Keratinocyte (primary cell): ENCODE measurements at regions not wholly inside any gene's neighbourhood (a gene's known extent, or its start where the extent isn't known, plus 50 kb on each side); places are given as distances from the start of the nearest gene placed in this dataset.

Experiments
- DNase-seq: peaks from one replicate; pipeline ENCODE4 v3.0.0-alpha.2; 2011; ENCODE audit warnings: low read depth, missing footprints, low spot score
- FAIRE-seq: peaks from 2 replicates; lab custom pipeline; 2011; peaks lifted over from hg19 to GRCh38; lab: Jason Lieb, UNC
- H2AFZ ChIP-seq: 2 replicates; pipeline ENCODE4 v1.6.0; 2012; ENCODE audit warnings: low read length, control low read depth, inconsistent platforms; ENCODE audit not compliant: control insufficient read depth
- H3K27ac ChIP-seq: 2 replicates; pipeline ENCODE4 v1.5.1; 2011; ENCODE audit warnings: low read length; ENCODE audit not compliant: control insufficient read depth, insufficient read depth
- H3K27me3 ChIP-seq: 3 replicates; pipeline ENCODE4 v1.6.0; 2011; ENCODE audit warnings: low read length; ENCODE audit not compliant: control insufficient read depth, insufficient read depth; ENCODE audit errors: extremely low read depth
- H3K36me3 ChIP-seq, 2 experiments: 2 replicates in 1 of 2; 3 replicates in 1 of 2; pipeline ENCODE4 v1.5.1; 2011; ENCODE audit warnings: low read length in 2 of 2, mild to moderate bottlenecking in 1 of 2; ENCODE audit not compliant: control insufficient read depth in 2 of 2, insufficient read depth in 2 of 2; ENCODE audit errors: extremely low read depth in 1 of 2
- H3K4me1 ChIP-seq: 3 replicates; pipeline ENCODE4 v1.5.1; 2011; ENCODE audit warnings: low read length; ENCODE audit not compliant: control insufficient read depth, insufficient read depth; ENCODE audit errors: extremely low read depth
- H3K4me2 ChIP-seq: 3 replicates; pipeline ENCODE4 v1.6.0; 2011; ENCODE audit warnings: low read depth, low read length; ENCODE audit not compliant: control insufficient read depth, insufficient read depth; ENCODE audit errors: extremely low read depth
- H3K4me3 ChIP-seq, 3 experiments: fragments of 200-600 bp in 1 of 3; sonication (generic) in 1 of 3; 2 replicates in 2 of 3; 3 replicates in 1 of 3; pipeline ENCODE4 v1.5.1; 2011 to 2016; ENCODE audit warnings: low read length in 3 of 3, mild to moderate bottlenecking in 3 of 3, control low read depth in 2 of 3, inconsistent platforms in 1 of 3, low read depth in 1 of 3, mixed read lengths in 1 of 3, mixed run types in 1 of 3, moderate library complexity in 1 of 3; ENCODE audit not compliant: control insufficient read depth in 2 of 3, insufficient read depth in 2 of 3; ENCODE audit errors: extremely low read depth in 1 of 3
- H3K79me2 ChIP-seq: 2 replicates; pipeline ENCODE4 v1.6.0; 2012; ENCODE audit warnings: low read length; ENCODE audit not compliant: control insufficient read depth, insufficient read depth
- H3K9ac ChIP-seq: 3 replicates; pipeline ENCODE4 v1.6.0; 2011; ENCODE audit warnings: low read length; ENCODE audit not compliant: control insufficient read depth, insufficient read depth; ENCODE audit errors: extremely low read depth
- H3K9me1 ChIP-seq: 3 replicates; pipeline ENCODE4 v1.6.0; 2011; ENCODE audit warnings: low read length; ENCODE audit not compliant: control insufficient read depth, insufficient read depth; ENCODE audit errors: extremely low read depth
- H3K9me3 ChIP-seq: 2 replicates; pipeline ENCODE4 v1.5.1; 2012; ENCODE audit warnings: low read depth, low read length; ENCODE audit not compliant: control insufficient read depth
- H4K20me1 ChIP-seq: 3 replicates; pipeline ENCODE4 v1.6.0; 2011; ENCODE audit warnings: low read length; ENCODE audit not compliant: control insufficient read depth, insufficient read depth; ENCODE audit errors: extremely low read depth
- EZH2 ChIP-seq: IDR thresholded peaks from one replicate; pipeline ENCODE4 v1.6.1; 2012; ENCODE audit warnings: inconsistent platforms, mild to moderate bottlenecking, low read length, moderate library complexity
- dilution Hi-C: fragments of 300-500 bp; cut with MboI; formaldehyde crosslinking; loops from one replicate; pipeline ENCODE4 v1.7.0; 2020; ENCODE audit warnings: low sequenced_read_pairs; ENCODE audit not compliant: extremely low pct_ligation_motif_present
- TF ChIP-seq, protein P1 (sequence below), 3 experiments: IDR thresholded peaks in 1 of 3; conservative IDR thresholded peaks in 1 of 3; optimal IDR thresholded peaks in 1 of 3; 2 replicates in 2 of 3; 3 replicates in 1 of 3; pipeline versions ENCODE3 to v1.5.1; 2011; ENCODE audit warnings: low read length in 3 of 3, mild to moderate bottlenecking in 3 of 3, moderate library complexity in 2 of 3, control low read depth in 1 of 3, inconsistent platforms in 1 of 3; ENCODE audit not compliant: insufficient read depth in 2 of 3; ENCODE audit errors: extremely low read depth in 1 of 3

- dilution Hi-C loops = no loop called here
- DNase-seq = no peak
- H3K4me2 ChIP-seq = no peak overlapping the region
- no peaks in the 10 kb centered on the region for H3K9me3 ChIP-seq
- no peaks in the 10 kb centered on the region for H4K20me1 ChIP-seq
- no peak overlapping the region for H2AFZ ChIP-seq
- no peak overlapping the region for H3K4me3 ChIP-seq
- no peaks in the 10 kb centered on the region for H3K27me3 ChIP-seq
- no peaks in the 10 kb centered on the region for H3K79me2 ChIP-seq
- FAIRE-seq = no peak
- no peaks in the 10 kb centered on the region for H3K36me3 ChIP-seq
- no peak for TF ChIP-seq EZH2
- TF ChIP-seq, protein P1, sequence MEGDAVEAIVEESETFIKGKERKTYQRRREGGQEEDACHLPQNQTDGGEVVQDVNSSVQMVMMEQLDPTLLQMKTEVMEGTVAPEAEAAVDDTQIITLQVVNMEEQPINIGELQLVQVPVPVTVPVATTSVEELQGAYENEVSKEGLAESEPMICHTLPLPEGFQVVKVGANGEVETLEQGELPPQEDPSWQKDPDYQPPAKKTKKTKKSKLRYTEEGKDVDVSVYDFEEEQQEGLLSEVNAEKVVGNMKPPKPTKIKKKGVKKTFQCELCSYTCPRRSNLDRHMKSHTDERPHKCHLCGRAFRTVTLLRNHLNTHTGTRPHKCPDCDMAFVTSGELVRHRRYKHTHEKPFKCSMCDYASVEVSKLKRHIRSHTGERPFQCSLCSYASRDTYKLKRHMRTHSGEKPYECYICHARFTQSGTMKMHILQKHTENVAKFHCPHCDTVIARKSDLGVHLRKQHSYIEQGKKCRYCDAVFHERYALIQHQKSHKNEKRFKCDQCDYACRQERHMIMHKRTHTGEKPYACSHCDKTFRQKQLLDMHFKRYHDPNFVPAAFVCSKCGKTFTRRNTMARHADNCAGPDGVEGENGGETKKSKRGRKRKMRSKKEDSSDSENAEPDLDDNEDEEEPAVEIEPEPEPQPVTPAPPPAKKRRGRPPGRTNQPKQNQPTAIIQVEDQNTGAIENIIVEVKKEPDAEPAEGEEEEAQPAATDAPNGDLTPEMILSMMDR (optimal IDR thresholded peaks at IDR 0.05 in 1 of 3, IDR thresholded peaks at IDR 0.05 in 1 of 3, conservative IDR thresholded peaks at IDR 0.05 in 1 of 3; ENCODE audit: extremely low read depth in 1 of 3, insufficient read depth in 2 of 3, low read length in 3 of 3) = no peak
- H3K9ac ChIP-seq = no peak overlapping the region
- no peaks in the 10 kb centered on the region for H3K4me1 ChIP-seq
- no peaks in the 10 kb centered on the region for H3K9me1 ChIP-seq
- no peak overlapping the region for H3K27ac ChIP-seq
Observed at GRCh38 chr5:101062902-101063301, 159.8 kb upstream of the ST8SIA4 start.

DNA sequence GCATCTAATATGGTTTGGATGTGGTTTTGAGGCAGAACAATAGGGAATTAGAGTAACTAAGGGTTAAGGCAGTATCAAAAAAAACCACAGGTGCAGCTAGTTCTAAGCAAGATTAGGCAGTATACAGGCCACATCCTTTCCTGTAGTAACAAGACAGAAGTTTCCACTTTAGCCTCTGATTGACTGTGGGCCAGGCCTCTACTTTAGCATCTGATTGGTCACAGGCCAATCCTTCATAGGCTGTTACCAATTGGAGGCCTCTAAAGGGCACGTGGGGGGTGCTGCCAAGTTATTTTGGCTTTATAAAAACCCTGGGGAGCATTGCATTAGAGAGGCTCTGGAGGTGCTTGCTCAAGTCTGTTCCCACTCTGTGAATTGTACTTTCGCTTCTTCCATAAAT lies 144.1 kb upstream of the ST8SIA4 start:
- no peak overlapping the region for H3K4me3 ChIP-seq
- H3K79me2 ChIP-seq = no peaks in the 10 kb centered on the region
- no peak overlapping the region for H2AFZ ChIP-seq
- no peak for FAIRE-seq
- dilution Hi-C loops = no loop called here
- no peaks in the 10 kb centered on the region for H4K20me1 ChIP-seq
- no peak overlapping the region for H3K27ac ChIP-seq
- H3K4me1 ChIP-seq = no peaks in the 10 kb centered on the region
- H3K27me3 ChIP-seq = no peaks in the 10 kb centered on the region
- H3K4me2 ChIP-seq = no peak overlapping the region
- DNase-seq = no peak
- H3K9me1 ChIP-seq = no peaks in the 10 kb centered on the region
- no peak overlapping the region for H3K9ac ChIP-seq
- TF ChIP-seq, protein P1 (optimal IDR thresholded peaks at IDR 0.05 in 1 of 3, IDR thresholded peaks at IDR 0.05 in 1 of 3, conservative IDR thresholded peaks at IDR 0.05 in 1 of 3; ENCODE audit: extremely low read depth in 1 of 3, insufficient read depth in 2 of 3, low read length in 3 of 3) = no peak
- no peak for TF ChIP-seq EZH2
- no peaks in the 10 kb centered on the region for H3K9me3 ChIP-seq
- H3K36me3 ChIP-seq = no peaks in the 10 kb centered on the region
